Fibroblast of lung (primary cell): ENCODE measurements at regions not wholly inside any gene's neighbourhood (a gene's known extent, or its start where the extent isn't known, plus 50 kb on each side); places are given as distances from the start of the nearest gene placed in this dataset.

ENCODE experiments used
- DNase-seq, 2 donors: peaks; one replicate each; pipeline versions ENCODE4 v3.0.0 to v3.0.0-alpha.2; 2010; ENCODE audit warnings: low read depth in 2 of 2
- H2AFZ ChIP-seq: 2 replicates; pipeline ENCODE4 v1.5.1; 2012; ENCODE audit warnings: low read length, control low read depth, inconsistent platforms
- H3K27ac ChIP-seq: 2 replicates; pipeline ENCODE4 v1.5.1; 2011; ENCODE audit warnings: low read length, control low read depth; ENCODE audit not compliant: insufficient read depth
- H3K27me3 ChIP-seq: 2 replicates; pipeline ENCODE4 v1.5.1; 2011; ENCODE audit warnings: mild to moderate bottlenecking, low read length; ENCODE audit not compliant: control insufficient read depth, insufficient read depth
- H3K36me3 ChIP-seq: 2 replicates; pipeline ENCODE4 v1.5.1; 2011; ENCODE audit warnings: low read length; ENCODE audit not compliant: control insufficient read depth, insufficient read depth
- H3K4me1 ChIP-seq: 2 replicates; pipeline ENCODE4 v1.5.1; 2011; ENCODE audit warnings: low read length; ENCODE audit not compliant: control insufficient read depth, insufficient read depth; ENCODE audit errors: extremely low read depth
- H3K4me2 ChIP-seq: 2 replicates; pipeline ENCODE4 v1.5.1; 2011; ENCODE audit warnings: low read length, control low read depth; ENCODE audit not compliant: insufficient read depth; ENCODE audit errors: extremely low read depth
- H3K4me3 ChIP-seq, 4 experiments: fragments of 200-600 bp in 1 of 4; sonication (generic) in 1 of 4; replicated peaks in 1 of 4; 2 replicates each; pipeline ENCODE4 v1.5.1; 2011 to 2016; ENCODE audit warnings: low read length in 4 of 4, low read depth in 3 of 4, mild to moderate bottlenecking in 3 of 4, control low read depth in 2 of 4, inconsistent platforms in 1 of 4, mixed read lengths in 1 of 4; ENCODE audit not compliant: insufficient read depth in 1 of 4; ENCODE audit errors: control extremely low read depth in 1 of 4
- H3K79me2 ChIP-seq: 2 replicates; pipeline ENCODE4 v1.5.1; 2012; ENCODE audit warnings: mild to moderate bottlenecking, low read length, inconsistent platforms; ENCODE audit not compliant: control insufficient read depth, insufficient read depth
- H3K9ac ChIP-seq: 2 replicates; pipeline ENCODE4 v1.5.1; 2011; ENCODE audit warnings: mild to moderate bottlenecking, low read length, control low read depth; ENCODE audit not compliant: insufficient read depth
- H3K9me3 ChIP-seq: 2 replicates; pipeline ENCODE4 v1.5.1; 2012; ENCODE audit warnings: low read depth, low read length; ENCODE audit not compliant: control insufficient read depth, insufficient read depth
- H4K20me1 ChIP-seq: 2 replicates; pipeline ENCODE4 v1.5.1; 2011; ENCODE audit warnings: low read length; ENCODE audit not compliant: control insufficient read depth, insufficient read depth; ENCODE audit errors: extremely low read depth
- EZH2 ChIP-seq: IDR thresholded peaks from 2 replicates; pipeline ENCODE4 v1.5.1; 2012; ENCODE audit warnings: low read length, control low read depth, mild to moderate bottlenecking; ENCODE audit errors: missing control alignments
- TF ChIP-seq, protein P1 (sequence below), 2 donors: IDR thresholded peaks in 1 of 2; conservative IDR thresholded peaks in 1 of 2; 1 replicate in 1 of 2; 2 replicates in 1 of 2; pipeline ENCODE4 v1.5.1; 2011 to 2012; ENCODE audit warnings: low read length in 2 of 2, control low read depth in 1 of 2, inconsistent platforms in 1 of 2, low read depth in 1 of 2, mild to moderate bottlenecking in 1 of 2

DNA sequence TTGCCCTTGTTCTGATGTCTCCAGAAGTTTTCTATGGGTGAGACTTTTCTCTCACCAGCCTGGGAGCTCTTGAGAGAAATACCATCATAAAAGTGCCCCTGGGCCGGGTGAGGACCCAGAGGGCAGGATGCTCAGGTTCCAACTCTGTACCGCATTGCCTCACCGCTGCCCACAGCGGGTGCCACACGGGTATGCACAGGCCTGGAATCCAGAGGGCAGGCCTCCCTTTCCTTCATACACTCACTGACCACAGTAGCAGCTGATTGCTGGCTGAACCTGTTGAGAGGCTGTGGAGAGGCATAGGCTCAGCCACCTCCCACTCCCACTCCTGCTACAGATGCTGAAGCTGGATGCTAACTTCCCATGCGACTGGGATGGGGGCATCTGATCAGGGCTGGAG, 293.8 kb downstream of the CYP26B1 start:
- Histone ChIP-seq H3K9me3 (no peaks in the 10 kb centered on the region), H3K36me3 (no peaks in the 10 kb centered on the region), H3K4me2 (no peak overlapping the region), H3K4me1 (no peaks in the 10 kb centered on the region), H3K79me2 (no peaks in the 10 kb centered on the region), H3K4me3 (no peak overlapping the region), H4K20me1 (no peaks in the 10 kb centered on the region), H3K9ac (no peak overlapping the region), H2AFZ (no peak overlapping the region), H3K27ac (no peak overlapping the region), H3K27me3 (peaks cover 21% of the 10 kb centered on the region)
- no peak for DNase-seq
- TF ChIP-seq EZH2: no peak
- TF ChIP-seq, protein P1, sequence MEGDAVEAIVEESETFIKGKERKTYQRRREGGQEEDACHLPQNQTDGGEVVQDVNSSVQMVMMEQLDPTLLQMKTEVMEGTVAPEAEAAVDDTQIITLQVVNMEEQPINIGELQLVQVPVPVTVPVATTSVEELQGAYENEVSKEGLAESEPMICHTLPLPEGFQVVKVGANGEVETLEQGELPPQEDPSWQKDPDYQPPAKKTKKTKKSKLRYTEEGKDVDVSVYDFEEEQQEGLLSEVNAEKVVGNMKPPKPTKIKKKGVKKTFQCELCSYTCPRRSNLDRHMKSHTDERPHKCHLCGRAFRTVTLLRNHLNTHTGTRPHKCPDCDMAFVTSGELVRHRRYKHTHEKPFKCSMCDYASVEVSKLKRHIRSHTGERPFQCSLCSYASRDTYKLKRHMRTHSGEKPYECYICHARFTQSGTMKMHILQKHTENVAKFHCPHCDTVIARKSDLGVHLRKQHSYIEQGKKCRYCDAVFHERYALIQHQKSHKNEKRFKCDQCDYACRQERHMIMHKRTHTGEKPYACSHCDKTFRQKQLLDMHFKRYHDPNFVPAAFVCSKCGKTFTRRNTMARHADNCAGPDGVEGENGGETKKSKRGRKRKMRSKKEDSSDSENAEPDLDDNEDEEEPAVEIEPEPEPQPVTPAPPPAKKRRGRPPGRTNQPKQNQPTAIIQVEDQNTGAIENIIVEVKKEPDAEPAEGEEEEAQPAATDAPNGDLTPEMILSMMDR (conservative IDR thresholded peaks at IDR 0.05 in 1 of 2, IDR thresholded peaks at IDR 0.05 in 1 of 2; ENCODE audit: low read depth in 1 of 2, low read length in 2 of 2): no peak

DNA sequence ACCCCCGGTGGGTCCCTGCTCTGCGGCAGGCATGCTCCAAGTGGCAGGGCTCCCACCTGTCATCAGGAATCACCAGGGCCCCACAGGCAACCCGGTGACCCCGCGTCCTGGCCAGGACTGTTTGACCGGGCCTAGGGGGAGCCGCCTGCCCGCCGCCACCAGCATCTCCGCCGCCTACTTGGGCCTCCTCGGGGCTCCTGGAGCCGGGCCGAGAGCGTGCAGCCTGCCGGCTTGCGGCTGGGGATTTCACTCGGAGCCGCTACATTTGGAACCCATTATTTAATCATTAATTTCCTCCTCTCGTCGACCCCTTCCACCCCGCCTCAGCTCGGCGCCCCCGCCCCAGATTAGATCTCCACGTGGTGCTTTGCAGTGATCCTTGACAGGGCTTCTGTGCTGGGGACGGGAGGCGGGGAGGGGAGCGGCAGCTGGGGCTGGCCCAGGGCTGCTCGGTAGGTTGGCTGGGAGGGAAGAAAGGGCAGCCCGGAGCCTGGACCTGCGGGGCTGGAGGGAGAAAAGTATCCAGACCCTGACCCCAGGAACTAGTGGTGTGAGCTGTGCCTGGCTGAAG, 295.4 kb downstream of the CYP26B1 start:
- TF ChIP-seq, protein P1 (conservative IDR thresholded peaks at IDR 0.05 in 1 of 2, IDR thresholded peaks at IDR 0.05 in 1 of 2; ENCODE audit: low read depth in 1 of 2, low read length in 2 of 2): no peak
- peak; percentile 18 for TF ChIP-seq EZH2
- Histone ChIP-seq H3K4me1 (no peaks in the 10 kb centered on the region), H3K9ac (no peak overlapping the region), H3K27me3 (peaks cover 21% of the 10 kb centered on the region), H3K27ac (no peak overlapping the region), H3K36me3 (no peaks in the 10 kb centered on the region), H3K9me3 (no peaks in the 10 kb centered on the region), H4K20me1 (no peaks in the 10 kb centered on the region), H3K4me2 (no peak overlapping the region), H3K79me2 (no peaks in the 10 kb centered on the region), H2AFZ (no peak overlapping the region), H3K4me3 (no peak overlapping the region)
- no peak for DNase-seq

DNA sequence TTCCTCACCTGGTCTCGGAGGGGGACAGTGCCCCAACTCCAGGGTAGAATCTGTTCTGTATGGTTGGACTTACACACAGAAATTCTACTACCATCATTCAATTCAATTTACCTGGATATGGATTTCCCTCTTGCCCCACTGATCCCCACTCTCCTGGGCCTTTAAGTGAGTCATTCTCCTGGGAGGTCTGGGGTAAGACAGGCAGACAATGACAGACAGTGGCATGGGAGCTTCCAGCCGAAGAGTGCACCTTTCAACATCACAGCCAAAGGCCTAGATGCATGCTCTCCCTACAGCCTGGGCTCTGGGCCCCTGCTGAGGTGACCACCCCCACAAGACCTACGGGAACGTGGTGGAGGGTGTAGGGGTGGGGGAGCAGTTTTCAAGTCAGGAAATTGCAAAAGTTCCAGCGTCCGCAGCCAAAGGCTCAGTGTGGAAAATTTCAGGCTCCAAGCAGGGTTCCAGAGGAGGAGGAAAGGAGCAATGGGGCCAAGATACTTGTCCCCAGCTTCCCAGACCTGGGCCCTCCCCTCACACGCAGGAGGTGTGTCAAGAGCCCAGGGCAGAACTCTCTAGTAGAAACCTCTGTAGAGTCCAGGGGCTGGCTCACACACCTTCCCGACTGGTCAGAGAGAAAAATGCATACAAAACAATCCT, 296.4 kb downstream of the CYP26B1 start:
- Histone ChIP-seq H3K36me3 (no peaks in the 10 kb centered on the region), H3K79me2 (no peaks in the 10 kb centered on the region), H2AFZ (no peak overlapping the region), H3K4me2 (no peak overlapping the region), H3K9ac (no peak overlapping the region), H4K20me1 (no peaks in the 10 kb centered on the region), H3K27me3 (peaks cover 21% of the 10 kb centered on the region), H3K9me3 (no peaks in the 10 kb centered on the region), H3K4me1 (no peaks in the 10 kb centered on the region), H3K27ac (no peak overlapping the region), H3K4me3 (no peak overlapping the region)
- TF ChIP-seq, protein P1 (conservative IDR thresholded peaks at IDR 0.05 in 1 of 2, IDR thresholded peaks at IDR 0.05 in 1 of 2; ENCODE audit: low read depth in 1 of 2, low read length in 2 of 2): no peak
- TF ChIP-seq EZH2: no peak
- no peak for DNase-seq
